Activated CD8-positive, alpha-beta T cell treated with anti-CD3 and anti-CD28 coated beads, Interleukin-2, amount 10 ng/mL, durations not matched to agents 7 days and 5 days (primary cell): ENCODE measurements at regions not wholly inside any gene's neighbourhood (a gene's known extent, or its start where the extent isn't known, plus 50 kb on each side); places are given as distances from the start of the nearest gene placed in this dataset.
"Not testable (repeated sequence)": the region's sequence is repeated elsewhere in the genome, so short reads cannot be mapped to it uniquely, and the experiment has no call there.

ENCODE experiments used
- ATAC-seq: fragments of 150-1000 bp; cut with Tn5 transposase; one replicate; pipeline ENCODE4 v1.10.0; 2021; ENCODE audit warnings: moderate library complexity
- CTCF ChIA-PET: fragments of 350-600 bp; sonication (Branson Sonifier 250); formaldehyde crosslinking; loops from one replicate; lab custom pipeline; 2021; ENCODE audit warnings: antibody characterized with exemption; lab: Charles Lee
- POLR2A ChIA-PET: fragments of 350-600 bp; sonication (Branson Sonifier 250); formaldehyde crosslinking; loops from one replicate; lab custom pipeline; 2021; ENCODE audit warnings: antibody characterized with exemption; lab: Charles Lee
- DNase-seq: peaks from one replicate; pipeline ENCODE4 v3.0.0-alpha.2; 2020
- H3K27ac Mint-ChIP-seq: one replicate; pipeline ENCODE4 v1.8.0; 2021; ENCODE audit warnings: mild to moderate bottlenecking, mixed read lengths
- H3K27me3 Mint-ChIP-seq: one replicate; pipeline ENCODE4 v1.8.0; 2021; ENCODE audit warnings: low read depth, mixed read lengths
- H3K36me3 Mint-ChIP-seq: one replicate; pipeline ENCODE4 v1.8.0; 2021; ENCODE audit warnings: low read depth, mixed read lengths
- H3K4me1 Mint-ChIP-seq: one replicate; pipeline ENCODE4 v1.8.0; 2021; ENCODE audit warnings: low read depth, mixed read lengths
- H3K4me3 Mint-ChIP-seq: one replicate; pipeline ENCODE4 v1.8.0; 2021; ENCODE audit warnings: mild to moderate bottlenecking, mixed read lengths
- H3K9me3 Mint-ChIP-seq: one replicate; pipeline ENCODE4 v1.8.0; 2022; ENCODE audit warnings: mixed read lengths; ENCODE audit not compliant: insufficient read depth

- H3K9me3 Mint-ChIP-seq, POLR2A ChIA-PET, H3K4me3 Mint-ChIP-seq, H3K27ac Mint-ChIP-seq, CTCF ChIA-PET, ATAC-seq, H3K4me1 Mint-ChIP-seq, H3K36me3 Mint-ChIP-seq, H3K27me3 Mint-ChIP-seq, DNase-seq: not testable (repeated sequence)
These were observed 352.4 kb upstream of the NOTCH2NLA start for GRCh38 chr1:146581229-146581628.

DNA sequence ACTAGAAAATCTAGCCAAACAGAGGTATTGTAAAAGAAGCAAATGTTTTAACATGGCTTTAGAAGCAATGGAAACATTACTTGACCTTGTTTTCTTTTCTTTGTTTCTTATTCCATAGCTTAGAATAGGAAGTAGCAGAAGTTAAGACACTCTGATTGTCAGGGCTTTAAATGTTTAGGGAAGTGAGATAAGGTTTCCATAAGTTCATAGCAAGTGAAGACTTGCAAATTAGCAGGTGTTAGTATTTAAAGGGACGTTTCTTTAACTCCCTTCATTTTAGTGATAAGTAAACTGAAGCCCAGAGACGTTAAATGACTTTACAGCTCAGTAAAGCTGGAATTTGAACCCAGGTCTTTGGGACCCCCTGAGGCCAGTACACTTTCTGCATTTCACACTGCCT lies 338.7 kb upstream of the NOTCH2NLA start:
- ATAC-seq, DNase-seq, H3K36me3 Mint-ChIP-seq, H3K27ac Mint-ChIP-seq, CTCF ChIA-PET, H3K4me3 Mint-ChIP-seq, POLR2A ChIA-PET, H3K4me1 Mint-ChIP-seq, H3K27me3 Mint-ChIP-seq, H3K9me3 Mint-ChIP-seq: not testable (repeated sequence)

GRCh38 chr1:146558032-146558431 lies 329.2 kb upstream of the NOTCH2NLA start:
- POLR2A ChIA-PET, DNase-seq, H3K4me3 Mint-ChIP-seq, CTCF ChIA-PET, H3K4me1 Mint-ChIP-seq, H3K9me3 Mint-ChIP-seq, H3K27ac Mint-ChIP-seq, H3K27me3 Mint-ChIP-seq, ATAC-seq, H3K36me3 Mint-ChIP-seq: not testable (repeated sequence)

DNA sequence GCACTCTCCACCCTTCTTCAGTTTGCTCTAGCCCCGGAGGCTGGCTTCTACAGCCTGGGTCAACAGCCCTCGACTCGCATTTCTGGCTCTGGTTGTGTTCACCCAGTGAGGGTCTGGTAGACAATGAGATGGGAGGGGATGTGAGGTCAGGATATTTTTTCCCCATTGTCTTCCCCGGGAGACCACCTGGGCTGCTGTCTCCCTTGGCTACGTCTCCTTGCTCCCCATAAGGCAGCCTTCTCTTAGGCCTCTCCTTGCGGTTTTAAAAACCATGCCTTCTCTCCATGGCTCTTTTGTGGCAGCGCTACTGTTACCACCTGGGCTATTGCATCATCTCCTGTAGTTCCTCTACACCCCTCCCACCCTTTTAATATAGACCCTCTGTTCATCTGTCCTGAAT lies 327.6 kb upstream of the NOTCH2NLA start:
- H3K27ac Mint-ChIP-seq, result not testable (repeated sequence)

DNA sequence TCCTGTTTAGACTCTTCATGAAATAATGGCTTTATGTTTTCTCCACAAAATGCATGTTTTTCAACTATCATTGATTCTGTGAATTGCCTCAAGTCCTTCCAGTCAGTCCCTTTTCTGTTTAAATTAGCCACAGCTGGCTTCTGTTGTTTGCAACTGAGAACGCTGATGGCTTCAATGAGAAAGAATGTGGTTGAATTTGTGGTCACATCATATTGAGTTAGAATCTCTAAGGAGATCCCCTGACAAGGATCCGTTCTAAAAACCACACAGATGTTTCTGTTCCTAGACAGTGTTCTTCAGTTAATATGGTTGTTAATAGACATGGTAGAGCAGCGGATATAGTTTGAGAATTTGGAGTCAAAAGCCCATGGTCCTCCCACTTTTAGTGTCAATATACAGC lies 323.6 kb upstream of the NOTCH2NLA start:
- DNase-seq, H3K27me3 Mint-ChIP-seq, CTCF ChIA-PET, H3K4me3 Mint-ChIP-seq, POLR2A ChIA-PET, H3K36me3 Mint-ChIP-seq, H3K9me3 Mint-ChIP-seq: not testable (repeated sequence)
- Mint-ChIP-seq H3K4me1 (peaks cover 12% of the 10 kb centered on the region), H3K27ac (peak overlapping the region; percentile 40)
- ATAC-seq, result peak; percentile 61

More for the DNA sequence above, 327.6 kb upstream of the NOTCH2NLA start:
- H3K4me3 Mint-ChIP-seq, DNase-seq, ATAC-seq, POLR2A ChIA-PET, CTCF ChIA-PET, H3K36me3 Mint-ChIP-seq, H3K9me3 Mint-ChIP-seq, H3K27me3 Mint-ChIP-seq: not testable (repeated sequence)
- H3K4me1 Mint-ChIP-seq, result peaks cover 12% of the 10 kb centered on the region

DNA sequence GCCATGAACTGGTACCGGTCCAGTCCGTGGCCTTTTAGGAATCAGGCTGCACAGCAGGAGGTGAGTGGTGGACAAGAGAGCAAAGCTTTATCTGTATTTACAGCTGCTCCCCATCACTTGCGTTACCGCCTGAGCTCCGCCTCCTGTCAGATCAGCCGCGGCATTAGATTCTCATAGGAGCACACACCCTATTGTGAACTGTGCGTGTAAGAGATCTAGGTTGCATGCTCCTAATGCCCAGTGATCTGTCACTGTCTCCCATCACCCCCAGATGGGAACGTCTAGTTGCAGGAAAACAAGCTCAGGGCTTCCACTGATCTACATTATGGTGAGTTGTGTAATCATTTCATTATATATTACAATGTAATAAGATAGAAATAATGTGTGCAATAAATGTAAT lies 319.9 kb upstream of the NOTCH2NLA start:
- H3K27ac Mint-ChIP-seq, H3K9me3 Mint-ChIP-seq, DNase-seq, H3K4me1 Mint-ChIP-seq, POLR2A ChIA-PET, H3K4me3 Mint-ChIP-seq, H3K36me3 Mint-ChIP-seq, ATAC-seq, CTCF ChIA-PET, H3K27me3 Mint-ChIP-seq: not testable (repeated sequence)

- CTCF ChIA-PET, H3K9me3 Mint-ChIP-seq: not testable (repeated sequence)
These were observed 317.4 kb upstream of the NOTCH2NLA start for GRCh38 chr1:146546189-146546588.

GRCh38 chr1:146537775-146538373 lies 309.1 kb upstream of the NOTCH2NLA start:
- CTCF ChIA-PET, H3K36me3 Mint-ChIP-seq, H3K9me3 Mint-ChIP-seq, H3K4me1 Mint-ChIP-seq, H3K27ac Mint-ChIP-seq, H3K27me3 Mint-ChIP-seq, DNase-seq, POLR2A ChIA-PET, ATAC-seq, H3K4me3 Mint-ChIP-seq: not testable (repeated sequence)

More at GRCh38 chr1:146546189-146546588, 317.4 kb upstream of the NOTCH2NLA start:
- H3K4me1 Mint-ChIP-seq, DNase-seq, H3K27ac Mint-ChIP-seq, H3K27me3 Mint-ChIP-seq, ATAC-seq, POLR2A ChIA-PET, H3K4me3 Mint-ChIP-seq, H3K36me3 Mint-ChIP-seq: not testable (repeated sequence)

DNA sequence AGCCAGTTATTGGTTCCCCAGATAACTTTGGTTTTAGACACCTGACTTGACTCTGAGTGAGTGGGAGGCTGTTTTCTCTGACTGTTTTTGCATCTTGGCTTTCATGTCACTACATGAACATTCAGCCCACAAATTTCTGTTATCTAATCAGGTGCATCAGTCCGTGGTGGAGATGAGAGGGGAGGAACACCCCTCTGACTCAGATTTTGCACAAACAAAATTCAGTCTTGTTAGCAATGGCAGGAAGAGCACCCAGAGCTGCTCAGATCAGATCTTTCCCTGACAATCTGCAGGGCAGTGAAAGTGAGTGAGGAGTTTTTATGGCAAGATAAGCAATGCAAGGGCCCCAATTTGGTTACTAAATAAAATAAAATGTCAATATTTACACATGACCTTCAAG lies 307.2 kb upstream of the NOTCH2NLA start:
- DNase-seq, POLR2A ChIA-PET, H3K36me3 Mint-ChIP-seq, H3K9me3 Mint-ChIP-seq, H3K4me1 Mint-ChIP-seq, H3K27ac Mint-ChIP-seq, H3K27me3 Mint-ChIP-seq, CTCF ChIA-PET, H3K4me3 Mint-ChIP-seq: not testable (repeated sequence)
- peak; percentile 51 for ATAC-seq

- CTCF ChIA-PET, H3K36me3 Mint-ChIP-seq, POLR2A ChIA-PET, DNase-seq, H3K4me1 Mint-ChIP-seq, H3K27me3 Mint-ChIP-seq, H3K9me3 Mint-ChIP-seq, H3K27ac Mint-ChIP-seq, H3K4me3 Mint-ChIP-seq: not testable (repeated sequence)
- peak; percentile 15 for ATAC-seq
These were observed 306.8 kb upstream of the NOTCH2NLA start for GRCh38 chr1:146535575-146535974.

DNA sequence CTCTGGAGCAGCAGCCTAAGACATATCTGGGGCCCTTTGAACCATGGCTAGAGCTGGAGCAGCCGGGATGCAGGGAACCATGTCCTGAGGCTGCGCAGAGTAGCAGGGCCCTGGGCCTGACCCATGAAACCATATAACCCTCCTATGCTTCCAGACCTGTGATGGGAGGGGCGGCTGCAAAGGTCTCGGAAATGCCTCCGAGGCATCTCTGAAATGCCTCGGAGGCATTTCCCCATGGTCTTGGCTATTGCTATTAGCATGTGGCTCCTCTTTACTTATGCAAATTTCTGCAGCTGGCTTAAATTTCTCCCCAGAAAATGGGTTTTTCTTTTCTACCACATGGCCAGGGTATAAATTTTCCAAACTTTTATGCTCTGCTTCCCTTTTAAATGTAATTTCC lies 302.1 kb upstream of the NOTCH2NLA start:
- POLR2A ChIA-PET, H3K36me3 Mint-ChIP-seq, H3K27me3 Mint-ChIP-seq, H3K4me1 Mint-ChIP-seq, H3K27ac Mint-ChIP-seq, CTCF ChIA-PET, ATAC-seq, H3K4me3 Mint-ChIP-seq, DNase-seq, H3K9me3 Mint-ChIP-seq: not testable (repeated sequence)

- H3K27me3 Mint-ChIP-seq, ATAC-seq, H3K9me3 Mint-ChIP-seq, H3K36me3 Mint-ChIP-seq, POLR2A ChIA-PET, DNase-seq, CTCF ChIA-PET, H3K4me3 Mint-ChIP-seq, H3K27ac Mint-ChIP-seq, H3K4me1 Mint-ChIP-seq: not testable (repeated sequence)
These were observed 294.0 kb upstream of the NOTCH2NLA start for GRCh38 chr1:146522812-146523211.

GRCh38 chr1:146522345-146522744 lies 293.5 kb upstream of the NOTCH2NLA start:
- DNase-seq, H3K27ac Mint-ChIP-seq, H3K4me1 Mint-ChIP-seq, ATAC-seq, H3K36me3 Mint-ChIP-seq, H3K9me3 Mint-ChIP-seq, POLR2A ChIA-PET, CTCF ChIA-PET, H3K27me3 Mint-ChIP-seq, H3K4me3 Mint-ChIP-seq: not testable (repeated sequence)
